ENCODE measurements at regions not wholly inside any gene's neighbourhood (a gene's known extent, or its start where the extent isn't known, plus 50 kb on each side); places are given as distances from the start of the nearest gene placed in this dataset.

DNA sequence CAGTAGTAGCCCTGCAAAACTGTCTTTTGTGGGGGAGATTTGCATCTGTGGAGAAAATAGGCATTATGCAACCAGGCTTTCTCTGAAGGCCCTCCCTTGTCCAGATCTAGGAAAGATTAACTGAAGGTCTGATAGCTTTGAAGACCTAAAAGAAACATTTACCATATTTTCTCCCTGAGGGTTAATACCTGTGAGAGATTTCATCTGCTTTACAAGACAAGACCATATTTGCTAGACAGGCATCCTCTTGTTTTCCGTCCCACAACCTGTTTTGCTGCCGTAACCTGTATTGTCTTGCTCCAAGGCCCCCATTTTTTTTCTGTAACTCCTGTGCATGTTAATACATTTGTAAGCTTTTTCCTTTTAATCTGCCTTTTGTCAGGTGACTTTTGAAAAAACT is 1985.2 kb upstream of the CDH9 start:
- Mint-ChIP-seq H3K9me3 (no peaks in the 10 kb centered on the region), H3K4me3 (no peak overlapping the region), H3K4me1 (no peaks in the 10 kb centered on the region), H3K36me3 (ENCODE audit: low read depth) (no peaks in the 10 kb centered on the region), H3K27me3 (ENCODE audit: insufficient read depth, low read depth, poor library complexity) (no peaks in the 10 kb centered on the region), H3K27ac (no peak overlapping the region)
- Histone ChIP-seq H3F3A (replicated peaks; ENCODE audit: low read depth) (no peaks in the 10 kb centered on the region), H3K27me3 (ENCODE audit: insufficient read depth) (no peaks in the 10 kb centered on the region), H3K9me2 (ENCODE audit: insufficient read depth) (no peaks in the 10 kb centered on the region), H2AFZ (no peak overlapping the region), H3K4me1 (ENCODE audit: insufficient read depth) (no peaks in the 10 kb centered on the region), H3K79me2 (replicated peaks; ENCODE audit: insufficient read depth) (no peaks in the 10 kb centered on the region), H3K4me2 (no peak overlapping the region), H3K36me3 (ENCODE audit: insufficient read depth) (no peaks in the 10 kb centered on the region), H4K20me1 (replicated peaks; ENCODE audit: insufficient read depth) (no peaks in the 10 kb centered on the region), H3K27ac (ENCODE audit: low read depth) (no peak overlapping the region), H3K4me3 (no peak overlapping the region)
- TF ChIP-seq JUNB (IDR thresholded peaks at IDR 0.05; ENCODE audit: unreplicated experiment) (no peak), STAT1 (IDR thresholded peaks at IDR 0.05; ENCODE audit: unreplicated experiment) (no peak), CREB1 (CRISPR knock-in tag; IDR thresholded peaks at IDR 0.05; ENCODE audit: low read depth) (no peak)
- TF ChIP-seq, protein P1, sequence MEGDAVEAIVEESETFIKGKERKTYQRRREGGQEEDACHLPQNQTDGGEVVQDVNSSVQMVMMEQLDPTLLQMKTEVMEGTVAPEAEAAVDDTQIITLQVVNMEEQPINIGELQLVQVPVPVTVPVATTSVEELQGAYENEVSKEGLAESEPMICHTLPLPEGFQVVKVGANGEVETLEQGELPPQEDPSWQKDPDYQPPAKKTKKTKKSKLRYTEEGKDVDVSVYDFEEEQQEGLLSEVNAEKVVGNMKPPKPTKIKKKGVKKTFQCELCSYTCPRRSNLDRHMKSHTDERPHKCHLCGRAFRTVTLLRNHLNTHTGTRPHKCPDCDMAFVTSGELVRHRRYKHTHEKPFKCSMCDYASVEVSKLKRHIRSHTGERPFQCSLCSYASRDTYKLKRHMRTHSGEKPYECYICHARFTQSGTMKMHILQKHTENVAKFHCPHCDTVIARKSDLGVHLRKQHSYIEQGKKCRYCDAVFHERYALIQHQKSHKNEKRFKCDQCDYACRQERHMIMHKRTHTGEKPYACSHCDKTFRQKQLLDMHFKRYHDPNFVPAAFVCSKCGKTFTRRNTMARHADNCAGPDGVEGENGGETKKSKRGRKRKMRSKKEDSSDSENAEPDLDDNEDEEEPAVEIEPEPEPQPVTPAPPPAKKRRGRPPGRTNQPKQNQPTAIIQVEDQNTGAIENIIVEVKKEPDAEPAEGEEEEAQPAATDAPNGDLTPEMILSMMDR (conservative IDR thresholded peaks at IDR 0.05; ENCODE audit: low read depth in 2 of 2), result no peak
- TF ChIP-seq, protein P2, sequence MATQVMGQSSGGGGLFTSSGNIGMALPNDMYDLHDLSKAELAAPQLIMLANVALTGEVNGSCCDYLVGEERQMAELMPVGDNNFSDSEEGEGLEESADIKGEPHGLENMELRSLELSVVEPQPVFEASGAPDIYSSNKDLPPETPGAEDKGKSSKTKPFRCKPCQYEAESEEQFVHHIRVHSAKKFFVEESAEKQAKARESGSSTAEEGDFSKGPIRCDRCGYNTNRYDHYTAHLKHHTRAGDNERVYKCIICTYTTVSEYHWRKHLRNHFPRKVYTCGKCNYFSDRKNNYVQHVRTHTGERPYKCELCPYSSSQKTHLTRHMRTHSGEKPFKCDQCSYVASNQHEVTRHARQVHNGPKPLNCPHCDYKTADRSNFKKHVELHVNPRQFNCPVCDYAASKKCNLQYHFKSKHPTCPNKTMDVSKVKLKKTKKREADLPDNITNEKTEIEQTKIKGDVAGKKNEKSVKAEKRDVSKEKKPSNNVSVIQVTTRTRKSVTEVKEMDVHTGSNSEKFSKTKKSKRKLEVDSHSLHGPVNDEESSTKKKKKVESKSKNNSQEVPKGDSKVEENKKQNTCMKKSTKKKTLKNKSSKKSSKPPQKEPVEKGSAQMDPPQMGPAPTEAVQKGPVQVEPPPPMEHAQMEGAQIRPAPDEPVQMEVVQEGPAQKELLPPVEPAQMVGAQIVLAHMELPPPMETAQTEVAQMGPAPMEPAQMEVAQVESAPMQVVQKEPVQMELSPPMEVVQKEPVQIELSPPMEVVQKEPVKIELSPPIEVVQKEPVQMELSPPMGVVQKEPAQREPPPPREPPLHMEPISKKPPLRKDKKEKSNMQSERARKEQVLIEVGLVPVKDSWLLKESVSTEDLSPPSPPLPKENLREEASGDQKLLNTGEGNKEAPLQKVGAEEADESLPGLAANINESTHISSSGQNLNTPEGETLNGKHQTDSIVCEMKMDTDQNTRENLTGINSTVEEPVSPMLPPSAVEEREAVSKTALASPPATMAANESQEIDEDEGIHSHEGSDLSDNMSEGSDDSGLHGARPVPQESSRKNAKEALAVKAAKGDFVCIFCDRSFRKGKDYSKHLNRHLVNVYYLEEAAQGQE (IDR thresholded peaks at IDR 0.05; ENCODE audit: unreplicated experiment), result no peak
- TF ChIP-seq, protein P3, sequence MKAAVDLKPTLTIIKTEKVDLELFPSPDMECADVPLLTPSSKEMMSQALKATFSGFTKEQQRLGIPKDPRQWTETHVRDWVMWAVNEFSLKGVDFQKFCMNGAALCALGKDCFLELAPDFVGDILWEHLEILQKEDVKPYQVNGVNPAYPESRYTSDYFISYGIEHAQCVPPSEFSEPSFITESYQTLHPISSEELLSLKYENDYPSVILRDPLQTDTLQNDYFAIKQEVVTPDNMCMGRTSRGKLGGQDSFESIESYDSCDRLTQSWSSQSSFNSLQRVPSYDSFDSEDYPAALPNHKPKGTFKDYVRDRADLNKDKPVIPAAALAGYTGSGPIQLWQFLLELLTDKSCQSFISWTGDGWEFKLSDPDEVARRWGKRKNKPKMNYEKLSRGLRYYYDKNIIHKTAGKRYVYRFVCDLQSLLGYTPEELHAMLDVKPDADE (IDR thresholded peaks at IDR 0.05), result no peak
- DNase-seq (ENCODE audit: low spot score), result no peak
- no peak for ATAC-seq

DNA sequence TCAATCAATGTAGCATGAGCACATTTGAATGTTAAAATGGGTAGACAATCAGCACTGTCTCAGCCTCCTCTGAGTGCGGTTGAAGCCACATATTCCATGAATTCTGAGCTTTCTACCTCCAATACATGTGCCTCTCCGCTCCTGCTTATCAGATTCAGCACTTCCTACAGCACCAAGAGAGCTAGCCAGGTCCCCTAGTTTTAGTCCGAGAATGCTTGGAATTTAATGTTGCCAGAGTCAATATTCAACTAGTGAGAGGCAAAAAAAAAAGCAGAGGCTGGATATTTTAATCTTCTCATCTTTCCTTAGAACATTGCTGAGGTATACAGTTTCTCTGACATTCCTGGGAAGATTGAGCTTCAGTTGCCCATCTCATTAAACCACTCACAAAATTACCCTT is 1979.1 kb upstream of the CDH9 start:
- Histone ChIP-seq H3K4me2 (no peak overlapping the region), H3K27ac (ENCODE audit: low read depth) (no peak overlapping the region), H3K9me2 (ENCODE audit: insufficient read depth) (no peaks in the 10 kb centered on the region), H4K20me1 (replicated peaks; ENCODE audit: insufficient read depth) (no peaks in the 10 kb centered on the region), H3K27me3 (ENCODE audit: insufficient read depth) (no peaks in the 10 kb centered on the region), H3K36me3 (ENCODE audit: insufficient read depth) (no peaks in the 10 kb centered on the region), H3K4me3 (no peak overlapping the region), H3F3A (replicated peaks; ENCODE audit: low read depth) (no peaks in the 10 kb centered on the region), H3K4me1 (ENCODE audit: insufficient read depth) (no peaks in the 10 kb centered on the region), H3K79me2 (replicated peaks; ENCODE audit: insufficient read depth) (no peaks in the 10 kb centered on the region), H2AFZ (no peak overlapping the region; the same call in 1 of the 2 replicates)
- H3K4me1 Mint-ChIP-seq, result peaks cover 5% of the 10 kb centered on the region; the same call in 2 of the 3 replicates
- no peak overlapping the region for H3K27ac Mint-ChIP-seq
- peak; percentile 21 for DNase-seq (ENCODE audit: low spot score)
- H3K27me3 Mint-ChIP-seq (ENCODE audit: insufficient read depth, low read depth, poor library complexity), result no peaks in the 10 kb centered on the region
- no peaks in the 10 kb centered on the region for H3K36me3 Mint-ChIP-seq (ENCODE audit: low read depth)
- no peaks in the 10 kb centered on the region for H3K9me3 Mint-ChIP-seq
- no peak overlapping the region for H3K4me3 Mint-ChIP-seq
- no peak for ATAC-seq
- TF ChIP-seq NANOG (IDR thresholded peaks at IDR 0.05; ENCODE audit: borderline replicate concordance), result no peak
- no peak for TF ChIP-seq JUNB (IDR thresholded peaks at IDR 0.05; ENCODE audit: unreplicated experiment)
- no peak for TF ChIP-seq POLR2AphosphoS5 (IDR thresholded peaks at IDR 0.05; ENCODE audit: low read depth)
- TF ChIP-seq, protein P2 (IDR thresholded peaks at IDR 0.05; ENCODE audit: unreplicated experiment), result no peak
- no peak for TF ChIP-seq EZH2 (IDR thresholded peaks at IDR 0.05; ENCODE audit: low read depth, unreplicated experiment)
- TF ChIP-seq, protein P3 (IDR thresholded peaks at IDR 0.05), result no peak
- TF ChIP-seq CREB1 (CRISPR knock-in tag; IDR thresholded peaks at IDR 0.05; ENCODE audit: low read depth), result no peak
- no peak for TF ChIP-seq ZNF331 (CRISPR knock-in tag; IDR thresholded peaks at IDR 0.05; ENCODE audit: low read depth)
- TF ChIP-seq, protein P1 (conservative IDR thresholded peaks at IDR 0.05; ENCODE audit: low read depth in 2 of 2), result no peak

All from GM23338 (cell line).